Muscle of leg (tissue), 3 donors: ENCODE measurements at regions not wholly inside any gene's neighbourhood (a gene's known extent, or its start where the extent isn't known, plus 50 kb on each side); places are given as distances from the start of the nearest gene placed in this dataset.

Source experiments
- DNase-seq: peaks from one replicate; pipeline ENCODE4 v3.0.0; 2013
- H3K27ac ChIP-seq: one replicate; pipeline ENCODE4 v1.5.1; 2013; ENCODE audit warnings: mild to moderate bottlenecking, low read length, control low read depth
- H3K27me3 ChIP-seq: one replicate; pipeline ENCODE4 v1.6.1; 2013; ENCODE audit warnings: low read length; ENCODE audit not compliant: control insufficient read depth, insufficient read depth
- H3K36me3 ChIP-seq: one replicate; pipeline ENCODE4 v1.6.1; 2013; ENCODE audit warnings: low read length; ENCODE audit not compliant: control insufficient read depth, insufficient read depth
- H3K4me1 ChIP-seq: one replicate; pipeline ENCODE4 v1.6.1; 2013; ENCODE audit warnings: low read length; ENCODE audit not compliant: control insufficient read depth, insufficient read depth
- H3K4me3 ChIP-seq: one replicate; pipeline ENCODE4 v1.5.1; 2013; ENCODE audit warnings: low read length, control low read depth
- H3K9me3 ChIP-seq: replicated peaks from 2 replicates; pipeline ENCODE4 v1.6.1; 2013; ENCODE audit warnings: low read depth, low read length; ENCODE audit not compliant: control insufficient read depth
- WGBS: methylation state at CpG from one replicate; pipeline ENCODE4 v1.1.5; 2013; ENCODE audit warnings: missing lambda C conversion rate; ENCODE audit not compliant: insufficient coverage; 5-methylcytosine and 5-hydroxymethylcytosine counted together

GRCh38 chr10:33638374-33638773 is 303.9 kb upstream of the NRP1 start:
- no peak overlapping the region for H3K27ac ChIP-seq
- WGBS, result no CpG with 5 or more reads among the region's 3 CpGs
- no peak for DNase-seq
- H3K27me3 ChIP-seq, result no peaks in the 10 kb centered on the region
- H3K4me1 ChIP-seq, result no peaks in the 10 kb centered on the region
- H3K9me3 ChIP-seq, result no peaks in the 10 kb centered on the region
- no peak overlapping the region for H3K4me3 ChIP-seq
- no peaks in the 10 kb centered on the region for H3K36me3 ChIP-seq

GRCh38 chr10:33635967-33636515 is 301.6 kb upstream of the NRP1 start:
- no peaks in the 10 kb centered on the region for H3K36me3 ChIP-seq
- H3K27me3 ChIP-seq, result no peaks in the 10 kb centered on the region
- H3K27ac ChIP-seq, result no peak overlapping the region
- DNase-seq, result peak; percentile 71
- H3K4me1 ChIP-seq, result peaks cover 2% of the 10 kb centered on the region
- H3K4me3 ChIP-seq, result no peak overlapping the region
- no CpG with 5 or more reads among the region's 6 CpGs for WGBS
- H3K9me3 ChIP-seq, result no peaks in the 10 kb centered on the region

GRCh38 chr10:33632432-33632831 is 298.0 kb upstream of the NRP1 start:
- Histone ChIP-seq H3K9me3 (no peaks in the 10 kb centered on the region), H3K36me3 (no peaks in the 10 kb centered on the region), H3K4me1 (peaks cover 2% of the 10 kb centered on the region), H3K27ac (no peak overlapping the region), H3K27me3 (no peaks in the 10 kb centered on the region), H3K4me3 (no peak overlapping the region)
- peak; percentile 60 for DNase-seq

- Histone ChIP-seq H3K9me3 (no peaks in the 10 kb centered on the region), H3K4me1 (peaks cover 2% of the 10 kb centered on the region), H3K36me3 (no peaks in the 10 kb centered on the region), H3K27ac (no peak overlapping the region), H3K27me3 (no peaks in the 10 kb centered on the region), H3K4me3 (no peak overlapping the region)
- WGBS, result 55% methylated on average over 2 of the region's 3 CpGs
- DNase-seq, result peak; percentile 86
Measured at GRCh38 chr10:33631991-33632390, 297.5 kb upstream of the NRP1 start.

- no peaks in the 10 kb centered on the region for H3K27me3 ChIP-seq
- WGBS, result 100% methylated on average over 2 of the region's 2 CpGs
- H3K4me3 ChIP-seq, result no peak overlapping the region
- H3K27ac ChIP-seq, result no peak overlapping the region
- DNase-seq, result no peak
- H3K4me1 ChIP-seq, result peaks cover 2% of the 10 kb centered on the region
- H3K9me3 ChIP-seq, result no peaks in the 10 kb centered on the region
- no peaks in the 10 kb centered on the region for H3K36me3 ChIP-seq
Measured at GRCh38 chr10:33630761-33631160, 296.3 kb upstream of the NRP1 start.

GRCh38 chr10:33627611-33628010 is 293.1 kb upstream of the NRP1 start:
- H3K27me3 ChIP-seq, result no peaks in the 10 kb centered on the region
- H3K27ac ChIP-seq, result no peak overlapping the region
- no peak for DNase-seq
- peaks cover 3% of the 10 kb centered on the region for H3K4me1 ChIP-seq
- no peaks in the 10 kb centered on the region for H3K36me3 ChIP-seq
- H3K9me3 ChIP-seq, result no peaks in the 10 kb centered on the region
- no peak overlapping the region for H3K4me3 ChIP-seq
- WGBS, result no CpG with 5 or more reads among the region's 5 CpGs

GRCh38 chr10:33626798-33627466 is 292.5 kb upstream of the NRP1 start:
- H3K4me1 ChIP-seq, result peaks cover 2% of the 10 kb centered on the region
- no peaks in the 10 kb centered on the region for H3K36me3 ChIP-seq
- DNase-seq, result no peak
- H3K27me3 ChIP-seq, result no peaks in the 10 kb centered on the region
- no peak overlapping the region for H3K4me3 ChIP-seq
- H3K9me3 ChIP-seq, result no peaks in the 10 kb centered on the region
- no CpG with 5 or more reads among the region's 3 CpGs for WGBS
- H3K27ac ChIP-seq, result no peak overlapping the region

GRCh38 chr10:33623669-33624068 is 289.2 kb upstream of the NRP1 start:
- WGBS, result no CpG with 5 or more reads among the region's 3 CpGs
- DNase-seq, result peak; percentile 74
- H3K36me3 ChIP-seq, result no peaks in the 10 kb centered on the region

GRCh38 chr10:33621101-33621500 is 286.6 kb upstream of the NRP1 start:
- no peaks in the 10 kb centered on the region for H3K36me3 ChIP-seq
- H3K27me3 ChIP-seq, result no peaks in the 10 kb centered on the region
- H3K27ac ChIP-seq, result no peak overlapping the region
- H3K4me3 ChIP-seq, result no peak overlapping the region
- peaks cover 9% of the 10 kb centered on the region for H3K4me1 ChIP-seq
- WGBS, result no CpG with 5 or more reads among the region's 4 CpGs
- peak; percentile 66 for DNase-seq
- no peaks in the 10 kb centered on the region for H3K9me3 ChIP-seq

More at GRCh38 chr10:33623669-33624068, 289.2 kb upstream of the NRP1 start:
- H3K4me1 ChIP-seq, result peaks cover 2% of the 10 kb centered on the region
- no peak overlapping the region for H3K4me3 ChIP-seq
- no peak overlapping the region for H3K27ac ChIP-seq
- no peaks in the 10 kb centered on the region for H3K9me3 ChIP-seq
- H3K27me3 ChIP-seq, result no peaks in the 10 kb centered on the region

GRCh38 chr10:33618196-33618595 is 283.7 kb upstream of the NRP1 start:
- Histone ChIP-seq H3K9me3 (no peaks in the 10 kb centered on the region), H3K27ac (no peak overlapping the region), H3K4me1 (peaks cover 8% of the 10 kb centered on the region)

More at GRCh38 chr10:33618196-33618595, 283.7 kb upstream of the NRP1 start:
- no peak for DNase-seq
- no peaks in the 10 kb centered on the region for H3K36me3 ChIP-seq
- no peak overlapping the region for H3K4me3 ChIP-seq
- H3K27me3 ChIP-seq, result no peaks in the 10 kb centered on the region
- 50% methylated on average over 1 of the region's 2 CpGs for WGBS
